Neural cell (in vitro differentiated cells): ENCODE measurements at regions not wholly inside any gene's neighbourhood (a gene's known extent, or its start where the extent isn't known, plus 50 kb on each side); places are given as distances from the start of the nearest gene placed in this dataset.

Experiments used
- H2AFZ ChIP-seq: fragments of 200-600, 300-800 bp; sonication (generic), shearing (Covaris generic); 2 replicates; pipeline ENCODE4 v1.6.0; 2014; ENCODE audit warnings: low read depth, mild to moderate bottlenecking, antibody characterized with exemption, low read length, moderate library complexity
- H3F3A ChIP-seq: fragments of 200-600 bp; shearing (Covaris generic); 2 replicates; pipeline ENCODE4 v1.6.1; 2016; ENCODE audit warnings: mild to moderate bottlenecking, moderate library complexity, mixed read lengths, antibody characterized with exemption, low read length; ENCODE audit not compliant: insufficient read depth, poor library complexity, severe bottlenecking
- H3K27ac ChIP-seq: fragments of 200-600, 300-800 bp; sonication (generic), shearing (Covaris generic); 2 replicates; pipeline ENCODE4 v1.5.1; 2014; ENCODE audit warnings: mild to moderate bottlenecking, low read length, moderate library complexity
- H3K27me3 ChIP-seq: fragments of 300-800, 200-600 bp; sonication (generic), shearing (Covaris generic); 2 replicates; pipeline ENCODE4 v1.6.0; 2014; ENCODE audit warnings: mild to moderate bottlenecking, low read depth, low read length, moderate library complexity; ENCODE audit not compliant: insufficient read depth
- H3K36me3 ChIP-seq: fragments of 300-800, 200-600 bp; sonication (generic), shearing (Covaris generic); 2 replicates; pipeline ENCODE4 v1.5.1; 2014; ENCODE audit warnings: mild to moderate bottlenecking, antibody characterized with exemption, low read length, moderate library complexity; ENCODE audit not compliant: insufficient read depth
- H3K4me2 ChIP-seq: fragments of 300-800, 200-600 bp; sonication (generic), shearing (Covaris generic); 2 replicates; pipeline ENCODE4 v1.6.0; 2014; ENCODE audit warnings: mild to moderate bottlenecking, low read length
- H3K4me3 ChIP-seq: fragments of 300-800, 200-600 bp; sonication (generic), shearing (Covaris generic); 2 replicates; pipeline ENCODE4 v1.5.1; 2014; ENCODE audit warnings: mild to moderate bottlenecking, low read length, moderate library complexity
- H3K79me2 ChIP-seq: fragments of 200-600 bp; shearing (Covaris generic); replicated peaks from 2 replicates; pipeline ENCODE4 v1.6.0; 2014; ENCODE audit warnings: mild to moderate bottlenecking, low read length, moderate library complexity; ENCODE audit not compliant: insufficient read depth
- H3K9ac ChIP-seq: fragments of 300-800, 200-600 bp; sonication (generic), shearing (Covaris generic); 2 replicates; pipeline ENCODE4 v1.6.1; 2016; ENCODE audit warnings: mild to moderate bottlenecking, low read length, mixed read lengths
- H3K9me2 ChIP-seq: fragments of 200-600 bp; shearing (Covaris generic); 2 replicates; pipeline ENCODE4 v1.6.1; 2016; ENCODE audit warnings: mild to moderate bottlenecking, low read length, mixed read lengths; ENCODE audit not compliant: insufficient read depth
- H3K9me3 ChIP-seq: fragments of 200-600, 300-800 bp; sonication (generic), shearing (Covaris generic); 2 replicates; pipeline ENCODE4 v1.6.1; 2016; ENCODE audit warnings: mild to moderate bottlenecking, mixed run types, low read length, moderate library complexity, mixed read lengths
- H4K20me1 ChIP-seq: fragments of 200-600 bp; shearing (Covaris generic); 2 replicates; pipeline ENCODE4 v1.6.1; 2016; ENCODE audit warnings: mild to moderate bottlenecking, mixed run types; ENCODE audit not compliant: insufficient read depth
- EP300 ChIP-seq: fragments of 450-650 bp; conservative IDR thresholded peaks from 2 replicates; pipeline ENCODE4 v1.6.1; 2014; ENCODE audit warnings: antibody characterized with exemption, mild to moderate bottlenecking, moderate library complexity; ENCODE audit not compliant: poor library complexity, severe bottlenecking
- EZH2 ChIP-seq: fragments of 200-600, 300-800 bp; shearing (Covaris generic), sonication (generic); IDR thresholded peaks from 2 replicates; pipeline ENCODE4 v1.6.1; 2014; ENCODE audit warnings: antibody characterized with exemption, low read length, borderline replicate concordance, mild to moderate bottlenecking; ENCODE audit not compliant: insufficient read depth, poor library complexity, severe bottlenecking
- MXI1 ChIP-seq: fragments of 450-650 bp; conservative IDR thresholded peaks from 2 replicates; pipeline ENCODE4 v1.6.1; 2014; ENCODE audit warnings: antibody characterized with exemption, mild to moderate bottlenecking; ENCODE audit not compliant: poor library complexity, severe bottlenecking
- POLR2AphosphoS5 ChIP-seq: IDR thresholded peaks from 2 replicates; pipeline ENCODE4 v1.6.1; 2012
- RAD21 ChIP-seq: fragments of 450-650 bp; conservative IDR thresholded peaks from 2 replicates; pipeline ENCODE4 v1.6.1; 2014; ENCODE audit warnings: antibody characterized with exemption, mild to moderate bottlenecking, moderate library complexity
- SMC3 ChIP-seq: fragments of 450-650 bp; conservative IDR thresholded peaks from 2 replicates; pipeline ENCODE4 v1.6.1; 2014; ENCODE audit warnings: antibody characterized with exemption, mild to moderate bottlenecking, moderate library complexity; ENCODE audit not compliant: poor library complexity
- TAF1 ChIP-seq: IDR thresholded peaks from 2 replicates; pipeline ENCODE4 v1.6.1; 2012; ENCODE audit warnings: low read depth
- TF ChIP-seq, protein P1 (sequence below): fragments of 450-650 bp; IDR thresholded peaks from 2 replicates; pipeline ENCODE4 v1.5.1; 2014; ENCODE audit warnings: antibody characterized with exemption, mild to moderate bottlenecking, moderate library complexity; ENCODE audit not compliant: poor library complexity, severe bottlenecking
- TF ChIP-seq, protein P2 (sequence below): IDR thresholded peaks from 2 replicates; pipeline ENCODE4 v1.6.1; 2012; ENCODE audit warnings: borderline replicate concordance

DNA sequence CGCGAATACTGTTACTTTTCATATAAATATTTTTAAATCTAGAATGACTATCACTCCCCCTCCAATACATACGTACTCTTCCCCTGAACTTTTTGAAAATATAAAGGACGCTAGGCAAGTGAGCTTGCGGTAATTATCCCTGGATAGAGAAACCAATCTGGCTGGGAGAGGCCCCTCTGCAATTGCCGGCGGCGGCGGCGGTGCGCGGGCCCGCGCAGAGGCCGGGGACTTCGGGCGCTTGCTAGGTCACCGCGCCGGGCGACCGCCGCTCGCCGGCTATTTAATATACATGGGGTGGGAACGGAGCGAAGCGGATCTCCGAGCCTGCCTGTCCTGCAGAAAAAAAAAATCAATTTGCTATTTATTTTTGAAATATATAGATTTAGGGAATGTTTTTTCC is 416.3 kb upstream of the ESRRG start:
- no peak overlapping the region for H3K9ac ChIP-seq
- no peaks in the 10 kb centered on the region for H4K20me1 ChIP-seq
- no peak overlapping the region for H2AFZ ChIP-seq
- peaks cover 3% of the 10 kb centered on the region for H3F3A ChIP-seq
- H3K9me3 ChIP-seq, result no peaks in the 10 kb centered on the region
- H3K9me2 ChIP-seq, result no peaks in the 10 kb centered on the region
- H3K79me2 ChIP-seq, result no peaks in the 10 kb centered on the region
- peak overlapping the region; percentile 40 for H3K4me3 ChIP-seq
- TF ChIP-seq POLR2AphosphoS5, result no peak
- no peak for TF ChIP-seq EZH2
- TF ChIP-seq, protein P1, sequence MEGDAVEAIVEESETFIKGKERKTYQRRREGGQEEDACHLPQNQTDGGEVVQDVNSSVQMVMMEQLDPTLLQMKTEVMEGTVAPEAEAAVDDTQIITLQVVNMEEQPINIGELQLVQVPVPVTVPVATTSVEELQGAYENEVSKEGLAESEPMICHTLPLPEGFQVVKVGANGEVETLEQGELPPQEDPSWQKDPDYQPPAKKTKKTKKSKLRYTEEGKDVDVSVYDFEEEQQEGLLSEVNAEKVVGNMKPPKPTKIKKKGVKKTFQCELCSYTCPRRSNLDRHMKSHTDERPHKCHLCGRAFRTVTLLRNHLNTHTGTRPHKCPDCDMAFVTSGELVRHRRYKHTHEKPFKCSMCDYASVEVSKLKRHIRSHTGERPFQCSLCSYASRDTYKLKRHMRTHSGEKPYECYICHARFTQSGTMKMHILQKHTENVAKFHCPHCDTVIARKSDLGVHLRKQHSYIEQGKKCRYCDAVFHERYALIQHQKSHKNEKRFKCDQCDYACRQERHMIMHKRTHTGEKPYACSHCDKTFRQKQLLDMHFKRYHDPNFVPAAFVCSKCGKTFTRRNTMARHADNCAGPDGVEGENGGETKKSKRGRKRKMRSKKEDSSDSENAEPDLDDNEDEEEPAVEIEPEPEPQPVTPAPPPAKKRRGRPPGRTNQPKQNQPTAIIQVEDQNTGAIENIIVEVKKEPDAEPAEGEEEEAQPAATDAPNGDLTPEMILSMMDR, result no peak
- TF ChIP-seq SMC3, result no peak
- no peak for TF ChIP-seq EP300
- no peak for TF ChIP-seq RAD21
- no peak for TF ChIP-seq MXI1
- TF ChIP-seq TAF1, result no peak
- TF ChIP-seq, protein P2, sequence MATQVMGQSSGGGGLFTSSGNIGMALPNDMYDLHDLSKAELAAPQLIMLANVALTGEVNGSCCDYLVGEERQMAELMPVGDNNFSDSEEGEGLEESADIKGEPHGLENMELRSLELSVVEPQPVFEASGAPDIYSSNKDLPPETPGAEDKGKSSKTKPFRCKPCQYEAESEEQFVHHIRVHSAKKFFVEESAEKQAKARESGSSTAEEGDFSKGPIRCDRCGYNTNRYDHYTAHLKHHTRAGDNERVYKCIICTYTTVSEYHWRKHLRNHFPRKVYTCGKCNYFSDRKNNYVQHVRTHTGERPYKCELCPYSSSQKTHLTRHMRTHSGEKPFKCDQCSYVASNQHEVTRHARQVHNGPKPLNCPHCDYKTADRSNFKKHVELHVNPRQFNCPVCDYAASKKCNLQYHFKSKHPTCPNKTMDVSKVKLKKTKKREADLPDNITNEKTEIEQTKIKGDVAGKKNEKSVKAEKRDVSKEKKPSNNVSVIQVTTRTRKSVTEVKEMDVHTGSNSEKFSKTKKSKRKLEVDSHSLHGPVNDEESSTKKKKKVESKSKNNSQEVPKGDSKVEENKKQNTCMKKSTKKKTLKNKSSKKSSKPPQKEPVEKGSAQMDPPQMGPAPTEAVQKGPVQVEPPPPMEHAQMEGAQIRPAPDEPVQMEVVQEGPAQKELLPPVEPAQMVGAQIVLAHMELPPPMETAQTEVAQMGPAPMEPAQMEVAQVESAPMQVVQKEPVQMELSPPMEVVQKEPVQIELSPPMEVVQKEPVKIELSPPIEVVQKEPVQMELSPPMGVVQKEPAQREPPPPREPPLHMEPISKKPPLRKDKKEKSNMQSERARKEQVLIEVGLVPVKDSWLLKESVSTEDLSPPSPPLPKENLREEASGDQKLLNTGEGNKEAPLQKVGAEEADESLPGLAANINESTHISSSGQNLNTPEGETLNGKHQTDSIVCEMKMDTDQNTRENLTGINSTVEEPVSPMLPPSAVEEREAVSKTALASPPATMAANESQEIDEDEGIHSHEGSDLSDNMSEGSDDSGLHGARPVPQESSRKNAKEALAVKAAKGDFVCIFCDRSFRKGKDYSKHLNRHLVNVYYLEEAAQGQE, result no peak
- no peak overlapping the region for H3K4me2 ChIP-seq
- H3K27ac ChIP-seq, result no peak overlapping the region
- no peaks in the 10 kb centered on the region for H3K36me3 ChIP-seq
- peaks cover 80% of the 10 kb centered on the region for H3K27me3 ChIP-seq

DNA sequence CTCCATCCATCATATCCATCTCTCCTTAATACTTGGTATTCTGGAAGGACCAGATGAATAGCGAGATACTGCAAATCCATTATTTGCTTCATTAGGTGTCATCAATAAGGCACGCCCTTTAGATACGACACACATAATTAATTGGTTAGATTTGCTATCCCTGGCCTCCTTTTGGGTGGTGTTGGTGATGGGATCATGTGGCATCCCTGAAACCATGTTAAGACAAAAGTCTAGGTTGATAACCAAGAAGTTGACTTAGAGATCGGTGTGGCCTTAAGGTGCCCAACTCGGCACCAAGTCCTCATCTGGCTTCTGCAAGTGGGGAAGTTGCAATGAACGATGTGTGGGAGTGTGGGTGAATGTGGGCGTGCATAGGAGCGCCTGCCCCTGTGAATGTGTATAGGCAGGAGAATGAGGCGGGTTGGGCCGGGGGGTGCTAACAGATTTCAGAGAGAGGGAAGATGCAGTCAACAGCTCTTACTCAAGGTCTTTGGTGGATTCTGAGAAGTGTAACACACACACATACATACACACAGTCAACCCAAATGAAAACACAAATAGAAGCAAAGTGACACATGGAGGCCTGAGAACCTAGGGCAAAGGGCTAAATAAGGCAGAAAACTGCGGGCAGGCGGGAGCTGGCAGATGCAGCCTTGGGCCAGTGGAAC is 415.7 kb upstream of the ESRRG start:
- peak overlapping the region; percentile 40 for H3K4me3 ChIP-seq
- H3K79me2 ChIP-seq, result no peaks in the 10 kb centered on the region

More for the DNA sequence above, 415.7 kb upstream of the ESRRG start:
- Histone ChIP-seq H3K27me3 (peaks cover 86% of the 10 kb centered on the region), H3K4me2 (no peak overlapping the region), H3K9ac (no peak overlapping the region), H3K27ac (no peak overlapping the region), H3K9me3 (no peaks in the 10 kb centered on the region), H3K9me2 (no peaks in the 10 kb centered on the region), H2AFZ (no peak overlapping the region), H4K20me1 (no peaks in the 10 kb centered on the region), H3F3A (peaks cover 3% of the 10 kb centered on the region), H3K36me3 (no peaks in the 10 kb centered on the region)
- TF ChIP-seq, protein P1, result no peak
- TF ChIP-seq EP300 (no peak), TAF1 (no peak), RAD21 (no peak), POLR2AphosphoS5 (no peak), MXI1 (no peak), EZH2 (no peak), SMC3 (no peak)
- TF ChIP-seq, protein P2, result no peak
